ENCODE measurements at regions not wholly inside any gene's neighbourhood (a gene's known extent, or its start where the extent isn't known, plus 50 kb on each side); places are given as distances from the start of the nearest gene placed in this dataset.

DNA sequence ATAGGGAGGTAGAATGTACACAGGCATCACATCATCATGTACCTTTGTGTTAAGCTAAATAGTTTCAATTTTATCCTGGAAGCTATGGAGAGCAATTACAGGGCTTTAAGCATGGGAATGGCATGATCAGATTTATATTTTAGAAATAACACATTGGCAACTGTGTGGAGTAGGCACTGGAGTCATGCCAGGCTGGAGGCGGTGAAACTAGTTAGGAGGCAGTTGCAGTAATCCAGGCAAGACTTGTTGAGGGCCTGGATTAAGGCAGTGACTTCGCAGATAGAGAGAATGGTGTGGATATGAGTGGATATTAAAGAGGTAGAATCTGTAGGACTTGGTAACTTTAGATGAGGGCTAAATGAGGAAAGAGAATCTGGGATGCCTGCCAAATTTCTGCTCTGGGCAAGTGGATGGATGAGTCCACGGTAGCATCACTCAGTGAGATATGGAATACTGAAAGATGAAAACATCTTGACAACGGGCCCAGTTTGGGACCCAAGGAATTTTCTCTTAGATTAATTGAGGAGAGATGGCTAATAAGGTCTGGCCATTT, 506.2 kb downstream of the FGF9 start:
- DNase-seq (ENCODE audit: low read depth in 2 of 2) = no peak

- DNase-seq (ENCODE audit: low read depth in 2 of 2) = no peak
These were observed 508.0 kb downstream of the FGF9 start for GRCh38 chr13:22178878-22179277.

DNA sequence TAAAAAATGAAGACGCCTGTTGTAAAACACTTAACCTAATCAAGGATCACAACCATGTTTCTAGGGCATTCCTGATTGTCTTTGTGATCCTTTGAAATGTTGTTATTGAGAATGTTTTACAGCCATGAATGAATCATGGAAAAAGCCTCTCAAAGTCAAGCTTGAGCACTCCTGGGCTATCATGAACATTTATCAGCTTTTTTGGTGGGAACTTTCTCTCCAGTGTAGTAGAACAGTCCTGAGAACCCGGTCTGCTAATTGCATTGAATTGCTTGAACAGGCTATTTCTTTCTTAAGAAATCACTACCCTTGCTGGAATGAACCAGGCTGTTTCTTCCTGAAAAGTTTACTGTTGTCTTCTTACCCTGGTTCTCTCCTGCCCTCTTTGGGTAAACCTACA, 516.5 kb downstream of the FGF9 start:
- DNase-seq (ENCODE audit: low read depth in 2 of 2) = no peak

GRCh38 chr13:22189176-22190048, 518.5 kb downstream of the FGF9 start:
- no peak for DNase-seq (ENCODE audit: low read depth in 2 of 2)

GRCh38 chr13:22193070-22193469, 522.2 kb downstream of the FGF9 start:
- no peak for DNase-seq (ENCODE audit: low read depth in 2 of 2)

- no peak for DNase-seq (ENCODE audit: low read depth in 2 of 2)
These were observed 523.4 kb downstream of the FGF9 start for GRCh38 chr13:22194106-22194805.

DNA sequence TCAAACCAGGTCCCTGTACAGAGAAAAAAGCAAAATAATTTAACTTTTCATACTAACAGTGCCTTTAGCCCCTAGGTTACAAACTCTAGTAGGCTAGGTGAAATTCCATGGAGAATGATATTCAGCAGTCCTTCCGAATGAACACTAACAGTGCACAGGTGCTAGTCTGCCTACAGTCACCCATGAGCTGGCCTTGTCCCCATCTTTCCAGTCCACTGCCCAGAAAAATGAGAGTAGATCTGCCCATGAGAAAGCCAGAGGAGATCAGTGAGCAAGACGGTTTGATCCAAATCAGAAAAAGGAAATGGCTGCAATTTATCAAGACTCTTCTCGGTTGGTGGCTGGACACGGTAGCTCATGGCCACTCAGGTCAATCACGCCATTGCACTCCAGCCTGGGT, 524.9 kb downstream of the FGF9 start:
- no peak for DNase-seq (ENCODE audit: low read depth in 2 of 2)

GRCh38 chr13:22196777-22197176, 525.9 kb downstream of the FGF9 start:
- DNase-seq (ENCODE audit: low read depth in 2 of 2) = no peak

- DNase-seq (ENCODE audit: low read depth in 2 of 2) = no peak
These were observed 527.1 kb downstream of the FGF9 start for GRCh38 chr13:22198001-22198400.

GRCh38 chr13:22198641-22199217, 527.9 kb downstream of the FGF9 start:
- no peak for DNase-seq (ENCODE audit: low read depth in 2 of 2)

GRCh38 chr13:22200440-22200839, 529.6 kb downstream of the FGF9 start:
- no peak for DNase-seq (ENCODE audit: low read depth in 2 of 2)

DNA sequence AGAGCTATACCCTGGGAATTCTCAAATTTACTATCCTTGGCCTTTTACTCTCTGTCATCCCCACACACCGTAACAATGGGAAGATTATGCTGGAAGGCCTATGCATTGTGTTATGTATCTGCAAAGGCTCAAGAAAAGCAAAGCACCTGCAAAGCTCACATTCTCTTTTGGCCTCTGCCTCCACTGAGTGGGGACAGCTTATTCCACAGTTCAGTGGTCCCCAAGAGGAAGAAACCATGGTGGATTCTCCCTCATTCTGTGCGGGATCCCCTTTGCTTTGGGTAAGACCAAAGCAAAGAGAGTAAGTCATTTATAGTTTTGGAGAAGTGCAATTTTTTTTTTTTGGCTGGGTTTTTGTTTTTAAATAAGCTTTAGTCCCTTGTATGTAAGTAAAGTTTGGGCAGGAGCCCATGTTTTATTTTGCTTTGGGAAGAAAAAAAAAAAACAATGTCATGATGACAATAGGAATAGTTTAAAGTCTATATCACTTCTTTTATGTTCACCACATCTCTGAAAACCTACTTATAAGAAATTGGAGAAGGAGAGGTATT, 530.6 kb downstream of the FGF9 start:
- no peak for DNase-seq (ENCODE audit: low read depth in 2 of 2)

DNA sequence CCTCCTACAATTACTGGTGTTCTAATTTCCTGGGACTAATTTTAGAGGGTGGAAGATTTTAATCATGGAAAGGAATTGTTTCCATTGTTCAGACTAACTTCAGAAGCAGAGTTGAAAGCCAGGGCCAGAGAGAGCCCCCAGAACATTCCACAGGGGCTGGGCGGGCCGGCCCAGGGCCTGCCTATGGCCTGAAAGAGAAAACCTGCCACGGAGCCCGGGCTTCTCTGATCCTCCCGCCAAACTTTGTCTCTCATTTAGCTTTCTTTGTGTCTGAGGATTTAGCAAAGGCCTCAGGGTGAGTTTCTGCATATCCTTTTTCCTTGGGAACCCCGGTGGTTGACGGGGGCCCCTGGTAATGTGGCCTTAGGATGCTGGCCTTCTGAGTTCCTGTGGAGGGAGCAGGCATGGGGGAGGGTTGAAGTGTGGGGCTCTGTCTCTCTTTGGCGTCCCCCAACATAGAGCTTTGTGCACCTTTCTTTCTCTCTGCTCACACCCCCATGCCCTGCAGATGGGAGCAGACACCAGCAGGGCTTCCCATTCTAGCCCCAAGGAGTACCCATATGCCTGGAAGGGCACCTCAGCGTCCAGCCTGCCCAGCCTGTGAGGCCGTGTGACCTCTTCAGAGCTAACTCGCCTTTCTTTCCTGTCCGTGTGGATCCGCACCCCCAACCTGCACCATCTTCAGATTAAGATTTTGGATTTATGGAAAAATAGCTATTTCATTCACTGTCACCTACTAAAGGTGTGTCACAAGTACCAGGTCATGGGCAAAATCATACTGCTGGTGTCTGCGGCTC, 539.5 kb downstream of the FGF9 start:
- no peak for DNase-seq (ENCODE audit: low read depth in 2 of 2)

GRCh38 chr13:22211876-22212275, 541.0 kb downstream of the FGF9 start:
- DNase-seq (ENCODE audit: low read depth in 2 of 2) = no peak

- DNase-seq (ENCODE audit: low read depth in 2 of 2) = no peak
These were observed 541.7 kb downstream of the FGF9 start for GRCh38 chr13:22212576-22212975.

DNA sequence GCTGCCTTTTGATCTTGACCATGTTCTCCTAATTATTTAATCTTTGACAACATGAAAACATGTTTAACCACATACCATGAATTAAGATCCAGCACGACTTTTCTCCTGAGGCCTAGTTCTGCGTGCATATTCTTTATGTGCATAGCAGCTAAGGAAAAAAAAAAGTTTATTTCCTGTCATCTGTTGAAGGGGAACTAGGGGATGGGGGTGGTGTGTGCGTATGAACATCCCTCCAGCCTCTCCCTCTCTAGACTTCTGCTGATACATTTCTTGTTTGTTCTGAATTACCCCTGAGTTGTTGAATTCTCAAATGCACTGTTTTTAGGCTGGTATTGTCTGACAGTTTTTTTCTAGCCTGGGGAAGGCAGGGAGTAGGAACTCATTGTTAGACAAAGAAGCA, 543.3 kb downstream of the FGF9 start:
- no peak for DNase-seq (ENCODE audit: low read depth in 2 of 2)

- no peak for DNase-seq (ENCODE audit: low read depth in 2 of 2)
These were observed 547.9 kb downstream of the FGF9 start for GRCh38 chr13:22218797-22219196.

- DNase-seq (ENCODE audit: low read depth in 2 of 2) = no peak
These were observed 548.8 kb downstream of the FGF9 start for GRCh38 chr13:22219709-22220108.

DNA sequence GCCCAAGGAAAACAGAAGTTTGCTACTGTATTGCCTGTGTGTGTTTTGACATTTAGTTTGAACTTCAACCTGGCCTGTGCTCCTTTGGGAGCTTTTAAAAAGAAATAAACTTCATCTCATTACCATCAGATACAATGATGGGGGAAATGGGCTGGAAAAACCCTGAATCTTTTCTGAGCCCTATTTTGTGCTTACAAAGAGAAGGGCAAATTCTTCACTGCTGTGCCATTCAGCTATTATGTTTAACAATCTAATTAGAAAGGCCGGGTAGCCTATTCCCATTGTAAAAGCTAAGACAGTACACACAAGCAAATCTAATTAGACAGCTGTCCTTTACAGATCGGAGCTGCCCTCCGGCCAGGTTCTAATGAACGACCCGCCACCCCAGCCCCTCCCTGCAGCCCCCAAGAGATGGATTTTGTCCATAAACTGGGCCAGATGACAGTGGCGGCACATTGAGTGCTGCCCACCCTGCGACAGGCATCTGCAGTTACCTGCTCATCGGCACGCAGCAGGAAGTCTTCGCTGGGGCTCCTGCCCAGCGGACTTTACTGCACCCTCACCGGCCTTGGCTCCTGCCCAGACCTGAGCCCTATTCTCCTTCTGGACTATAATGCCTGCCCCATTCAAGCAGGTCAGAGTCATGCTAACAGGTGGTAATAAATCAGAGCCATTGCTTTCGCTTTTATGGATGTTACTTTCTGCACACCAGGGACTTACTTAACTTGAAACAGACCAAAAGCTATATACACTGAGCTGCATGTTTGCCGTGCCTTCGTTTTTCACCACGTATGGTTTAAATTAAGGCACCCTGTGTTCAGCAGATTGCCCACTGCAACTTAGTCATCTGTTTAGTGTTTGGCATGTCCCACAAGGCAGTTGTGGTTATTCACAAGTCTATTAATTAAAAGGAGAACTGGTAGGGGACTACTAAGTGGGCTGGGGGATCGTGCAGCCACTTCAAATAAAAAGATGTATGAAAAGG, 549.6 kb downstream of the FGF9 start:
- no peak for DNase-seq (ENCODE audit: low read depth in 2 of 2)

GRCh38 chr13:22223411-22223810, 552.5 kb downstream of the FGF9 start:
- no peak for DNase-seq (ENCODE audit: low read depth in 2 of 2)
